ENCODE measurements at regions not wholly inside any gene's neighbourhood (a gene's known extent, or its start where the extent isn't known, plus 50 kb on each side); places are given as distances from the start of the nearest gene placed in this dataset.

DNA sequence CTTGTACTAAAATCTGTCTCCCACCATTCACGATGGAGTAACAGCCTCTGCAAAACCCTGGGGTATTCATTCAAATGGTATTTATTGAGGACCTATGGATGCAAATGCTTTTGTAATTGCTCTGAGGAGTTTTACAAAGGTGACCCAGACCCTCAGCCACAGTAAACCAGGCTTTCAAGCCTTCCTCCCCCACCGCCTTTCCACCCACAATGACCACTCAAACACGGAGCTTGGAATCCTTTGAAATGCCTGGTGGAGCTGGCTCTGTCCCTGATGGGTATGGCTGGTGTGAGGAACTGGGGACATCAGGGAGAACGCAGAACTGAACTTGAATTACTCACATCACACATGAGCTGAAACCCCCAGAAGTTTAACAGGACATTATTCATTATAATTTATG, 246.4 kb downstream of the CDH26 start:
- H3K4me3 Mint-ChIP-seq (ENCODE audit: unreplicated experiment): no peak overlapping the region
- peaks cover 6% of the 10 kb centered on the region for H3K4me1 Mint-ChIP-seq (ENCODE audit: low read depth, unreplicated experiment)
- no peaks in the 10 kb centered on the region for H3K27me3 Mint-ChIP-seq (ENCODE audit: unreplicated experiment)
- no peak for DNase-seq
- H3K36me3 Mint-ChIP-seq (ENCODE audit: unreplicated experiment): no peaks in the 10 kb centered on the region
- H3K9me3 Mint-ChIP-seq (ENCODE audit: unreplicated experiment): peaks cover 4% of the 10 kb centered on the region
- TF ChIP-seq, protein P1, sequence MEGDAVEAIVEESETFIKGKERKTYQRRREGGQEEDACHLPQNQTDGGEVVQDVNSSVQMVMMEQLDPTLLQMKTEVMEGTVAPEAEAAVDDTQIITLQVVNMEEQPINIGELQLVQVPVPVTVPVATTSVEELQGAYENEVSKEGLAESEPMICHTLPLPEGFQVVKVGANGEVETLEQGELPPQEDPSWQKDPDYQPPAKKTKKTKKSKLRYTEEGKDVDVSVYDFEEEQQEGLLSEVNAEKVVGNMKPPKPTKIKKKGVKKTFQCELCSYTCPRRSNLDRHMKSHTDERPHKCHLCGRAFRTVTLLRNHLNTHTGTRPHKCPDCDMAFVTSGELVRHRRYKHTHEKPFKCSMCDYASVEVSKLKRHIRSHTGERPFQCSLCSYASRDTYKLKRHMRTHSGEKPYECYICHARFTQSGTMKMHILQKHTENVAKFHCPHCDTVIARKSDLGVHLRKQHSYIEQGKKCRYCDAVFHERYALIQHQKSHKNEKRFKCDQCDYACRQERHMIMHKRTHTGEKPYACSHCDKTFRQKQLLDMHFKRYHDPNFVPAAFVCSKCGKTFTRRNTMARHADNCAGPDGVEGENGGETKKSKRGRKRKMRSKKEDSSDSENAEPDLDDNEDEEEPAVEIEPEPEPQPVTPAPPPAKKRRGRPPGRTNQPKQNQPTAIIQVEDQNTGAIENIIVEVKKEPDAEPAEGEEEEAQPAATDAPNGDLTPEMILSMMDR (IDR thresholded peaks at IDR 0.05; ENCODE audit: partially characterized antibody, unreplicated experiment): no peak
- H3K27ac Mint-ChIP-seq (ENCODE audit: unreplicated experiment): no peak overlapping the region

DNA sequence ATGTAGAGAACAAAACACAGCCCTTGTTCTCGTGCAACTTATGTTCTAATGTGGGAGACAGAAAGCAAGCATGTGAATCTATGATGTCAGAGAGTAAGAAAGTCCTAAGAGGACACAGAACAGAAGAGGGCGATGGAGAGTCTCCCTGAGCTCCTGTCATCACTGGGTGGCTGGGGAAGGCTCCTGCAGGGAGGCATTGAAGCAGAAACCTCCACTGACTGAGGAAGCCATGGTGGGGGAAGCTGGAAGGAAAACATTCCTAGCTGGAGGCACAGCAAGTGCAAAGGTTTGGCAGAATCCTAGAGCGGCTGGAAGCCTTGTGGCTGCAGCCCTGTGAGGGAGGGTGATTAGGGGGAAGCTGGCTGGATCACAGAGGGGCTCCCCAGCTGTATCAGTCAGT, 248.0 kb downstream of the CDH26 start:
- peak; percentile 47 for DNase-seq
- Mint-ChIP-seq H3K9me3 (ENCODE audit: unreplicated experiment) (peaks cover 4% of the 10 kb centered on the region), H3K27ac (ENCODE audit: unreplicated experiment) (no peak overlapping the region), H3K4me3 (ENCODE audit: unreplicated experiment) (no peak overlapping the region), H3K36me3 (ENCODE audit: unreplicated experiment) (no peaks in the 10 kb centered on the region), H3K27me3 (ENCODE audit: unreplicated experiment) (no peaks in the 10 kb centered on the region), H3K4me1 (ENCODE audit: low read depth, unreplicated experiment) (peaks cover 7% of the 10 kb centered on the region)
- TF ChIP-seq, protein P1 (IDR thresholded peaks at IDR 0.05; ENCODE audit: partially characterized antibody, unreplicated experiment): no peak

DNA sequence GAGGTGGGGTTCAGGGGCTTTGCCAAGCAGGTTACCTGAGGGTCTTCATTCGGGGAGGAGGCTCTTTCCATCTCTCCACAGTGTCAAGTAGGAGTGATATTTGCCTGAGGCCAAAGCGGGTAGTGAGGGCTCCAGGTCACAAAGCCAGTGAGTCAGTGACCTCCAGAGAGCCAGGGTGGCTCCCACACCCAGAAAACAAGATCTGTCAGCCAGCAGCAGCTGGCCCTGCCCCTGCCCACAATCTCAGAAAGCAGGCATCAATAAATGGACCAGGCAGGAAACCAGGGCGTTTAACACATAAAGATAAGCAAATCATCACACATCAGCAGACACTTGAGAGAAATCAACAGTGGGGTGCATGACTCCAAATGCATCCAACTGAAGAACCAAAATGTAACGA, 250.8 kb downstream of the CDH26 start:
- H3K9me3 Mint-ChIP-seq (ENCODE audit: unreplicated experiment): peaks cover 6% of the 10 kb centered on the region
- H3K4me1 Mint-ChIP-seq (ENCODE audit: low read depth, unreplicated experiment): peaks cover 24% of the 10 kb centered on the region
- no peak overlapping the region for H3K4me3 Mint-ChIP-seq (ENCODE audit: unreplicated experiment)
- no peaks in the 10 kb centered on the region for H3K36me3 Mint-ChIP-seq (ENCODE audit: unreplicated experiment)
- H3K27me3 Mint-ChIP-seq (ENCODE audit: unreplicated experiment): peaks cover 5% of the 10 kb centered on the region
- TF ChIP-seq, protein P1 (IDR thresholded peaks at IDR 0.05; ENCODE audit: partially characterized antibody, unreplicated experiment): no peak
- no peak for DNase-seq
- no peak overlapping the region for H3K27ac Mint-ChIP-seq (ENCODE audit: unreplicated experiment)

DNA sequence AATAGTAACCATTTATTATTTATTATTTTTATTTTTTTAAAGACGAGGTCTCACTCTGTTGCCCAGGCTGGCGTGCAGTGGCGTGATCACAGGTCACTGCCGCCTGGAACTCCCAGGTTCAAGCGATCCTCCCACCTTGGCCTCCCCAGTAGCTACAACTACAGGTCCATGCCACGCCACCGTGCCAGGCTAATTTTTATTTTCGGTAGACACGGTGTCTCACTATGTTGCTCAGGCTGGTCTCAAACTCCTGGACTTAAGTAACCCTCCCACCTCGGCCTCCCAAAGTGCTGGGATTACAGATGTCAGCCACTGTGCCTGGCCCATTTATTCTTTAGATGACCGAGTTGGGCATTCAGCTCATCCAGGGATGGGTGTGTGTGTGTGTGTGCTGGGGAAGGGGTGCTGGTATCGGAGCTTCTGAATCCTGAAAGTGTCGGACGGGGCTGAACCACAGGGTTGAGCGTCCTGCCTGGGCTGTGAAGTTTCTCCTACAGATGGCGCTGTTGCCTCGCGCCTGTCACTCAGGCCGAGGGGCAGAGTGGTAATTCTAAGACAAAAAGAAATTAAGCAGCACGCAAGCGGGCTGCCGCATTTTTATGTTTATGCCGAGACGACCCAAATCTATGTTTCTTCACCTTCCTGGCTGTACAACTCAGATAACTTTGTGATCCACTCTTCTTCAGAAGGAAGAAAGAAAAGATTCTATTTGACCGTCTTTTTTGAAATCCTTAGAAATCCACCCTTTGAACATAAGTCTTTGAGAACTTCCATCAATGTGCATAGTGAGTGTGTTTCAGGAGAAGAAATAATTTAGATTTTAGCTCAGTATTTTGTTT, 252.8 kb downstream of the CDH26 start:
- TF ChIP-seq, protein P1 (IDR thresholded peaks at IDR 0.05; ENCODE audit: partially characterized antibody, unreplicated experiment): peak; percentile 92
- Mint-ChIP-seq H3K36me3 (ENCODE audit: unreplicated experiment) (no peaks in the 10 kb centered on the region), H3K27me3 (ENCODE audit: unreplicated experiment) (peaks cover 7% of the 10 kb centered on the region), H3K4me3 (ENCODE audit: unreplicated experiment) (no peak overlapping the region), H3K27ac (ENCODE audit: unreplicated experiment) (no peak overlapping the region), H3K4me1 (ENCODE audit: low read depth, unreplicated experiment) (peaks cover 37% of the 10 kb centered on the region), H3K9me3 (ENCODE audit: unreplicated experiment) (peaks cover 6% of the 10 kb centered on the region)
- peak; percentile 88 for DNase-seq
